ENCODE measurements at regions not wholly inside any gene's neighbourhood (a gene's known extent, or its start where the extent isn't known, plus 50 kb on each side); places are given as distances from the start of the nearest gene placed in this dataset.

DNA sequence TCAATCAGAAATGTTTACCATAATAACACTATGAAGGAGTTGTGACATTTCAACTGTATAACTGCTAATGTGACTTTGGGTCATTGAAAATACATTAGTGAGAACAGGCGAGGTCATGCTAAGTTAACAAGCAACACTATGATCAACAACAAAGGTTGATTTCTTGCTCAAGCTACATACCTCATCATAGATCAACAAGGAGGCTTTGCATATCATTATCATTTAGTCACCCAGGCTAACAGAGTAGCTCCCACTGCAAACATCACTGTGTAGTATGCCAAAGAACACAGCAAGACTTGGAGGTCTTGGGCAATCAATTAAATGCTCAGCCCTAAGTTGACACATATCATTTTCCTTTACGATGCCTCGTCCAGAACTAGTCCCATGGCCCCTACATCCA is 212.5 kb downstream of the NOVA1 start:
- H3K27ac ChIP-seq: no peak overlapping the region
- no peaks in the 10 kb centered on the region for H3K4me1 ChIP-seq
- H3K4me3 ChIP-seq: no peak overlapping the region
- no peaks in the 10 kb centered on the region for H3K9me3 ChIP-seq
- no peaks in the 10 kb centered on the region for H3K27me3 ChIP-seq
- TF ChIP-seq, protein P1, sequence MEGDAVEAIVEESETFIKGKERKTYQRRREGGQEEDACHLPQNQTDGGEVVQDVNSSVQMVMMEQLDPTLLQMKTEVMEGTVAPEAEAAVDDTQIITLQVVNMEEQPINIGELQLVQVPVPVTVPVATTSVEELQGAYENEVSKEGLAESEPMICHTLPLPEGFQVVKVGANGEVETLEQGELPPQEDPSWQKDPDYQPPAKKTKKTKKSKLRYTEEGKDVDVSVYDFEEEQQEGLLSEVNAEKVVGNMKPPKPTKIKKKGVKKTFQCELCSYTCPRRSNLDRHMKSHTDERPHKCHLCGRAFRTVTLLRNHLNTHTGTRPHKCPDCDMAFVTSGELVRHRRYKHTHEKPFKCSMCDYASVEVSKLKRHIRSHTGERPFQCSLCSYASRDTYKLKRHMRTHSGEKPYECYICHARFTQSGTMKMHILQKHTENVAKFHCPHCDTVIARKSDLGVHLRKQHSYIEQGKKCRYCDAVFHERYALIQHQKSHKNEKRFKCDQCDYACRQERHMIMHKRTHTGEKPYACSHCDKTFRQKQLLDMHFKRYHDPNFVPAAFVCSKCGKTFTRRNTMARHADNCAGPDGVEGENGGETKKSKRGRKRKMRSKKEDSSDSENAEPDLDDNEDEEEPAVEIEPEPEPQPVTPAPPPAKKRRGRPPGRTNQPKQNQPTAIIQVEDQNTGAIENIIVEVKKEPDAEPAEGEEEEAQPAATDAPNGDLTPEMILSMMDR (IDR thresholded peaks at IDR 0.05): no peak
- TF ChIP-seq POLR2A (IDR thresholded peaks at IDR 0.05): no peak
- intact Hi-C loops (cut with DNase I): no loop called here
- no peaks in the 10 kb centered on the region for H3K36me3 ChIP-seq
- WGBS, 4 donors: 76 to 90% (median 84%) methylated on average over 3 of the region's 3 CpGs
- no peak for DNase-seq
- no peak for ATAC-seq

DNA sequence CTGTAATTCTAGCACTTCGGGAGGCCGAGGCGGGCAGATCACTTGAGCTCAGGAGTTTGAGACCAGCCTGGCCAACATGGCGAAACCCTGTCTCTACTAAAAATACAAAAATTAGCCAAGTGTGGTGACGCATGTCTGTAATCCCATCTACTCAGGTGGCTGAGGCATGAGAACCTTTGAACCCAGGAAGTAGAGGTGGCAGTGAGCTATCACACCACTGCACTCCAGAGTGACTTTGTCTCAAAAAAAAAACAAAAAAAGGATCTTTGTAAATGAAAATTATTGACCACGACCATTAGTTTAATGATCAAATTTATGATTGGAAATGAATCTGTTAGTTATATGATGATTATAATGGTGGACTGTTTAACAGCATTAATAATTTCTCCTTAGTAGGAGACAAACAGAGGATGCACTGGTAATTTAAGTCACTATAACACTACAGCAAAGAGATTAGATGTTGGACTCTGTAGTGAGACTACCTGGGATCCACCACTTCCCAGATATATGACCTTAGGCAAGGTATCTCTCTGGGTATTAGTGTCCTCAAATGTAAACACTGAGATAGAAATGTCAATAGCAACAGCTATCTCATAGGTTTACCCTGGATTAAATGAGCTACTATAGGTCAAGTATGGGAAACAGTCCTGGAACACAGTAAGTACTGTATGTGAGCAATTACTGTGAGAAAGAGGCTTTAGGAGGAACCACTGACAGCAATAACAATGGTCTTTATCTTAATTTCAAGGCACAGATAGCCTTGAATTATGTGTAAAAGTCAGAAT is 214.7 kb downstream of the NOVA1 start:
- DNase-seq (no peak), ATAC-seq (no peak)
- whole genome bisulfite sequencing, 4 donors: 84 to 96% (median 90%) methylated on average over 6 of the region's 6 CpGs
- H3K27ac ChIP-seq: no peak overlapping the region
- TF ChIP-seq, protein P1 (IDR thresholded peaks at IDR 0.05): no peak
- no peak for TF ChIP-seq POLR2A (IDR thresholded peaks at IDR 0.05)
- no peak overlapping the region for H3K4me3 ChIP-seq
- no peaks in the 10 kb centered on the region for H3K9me3 ChIP-seq
- intact Hi-C loops (cut with DNase I): no loop called here
- no peaks in the 10 kb centered on the region for H3K36me3 ChIP-seq
- no peaks in the 10 kb centered on the region for H3K4me1 ChIP-seq
- H3K27me3 ChIP-seq: no peaks in the 10 kb centered on the region

DNA sequence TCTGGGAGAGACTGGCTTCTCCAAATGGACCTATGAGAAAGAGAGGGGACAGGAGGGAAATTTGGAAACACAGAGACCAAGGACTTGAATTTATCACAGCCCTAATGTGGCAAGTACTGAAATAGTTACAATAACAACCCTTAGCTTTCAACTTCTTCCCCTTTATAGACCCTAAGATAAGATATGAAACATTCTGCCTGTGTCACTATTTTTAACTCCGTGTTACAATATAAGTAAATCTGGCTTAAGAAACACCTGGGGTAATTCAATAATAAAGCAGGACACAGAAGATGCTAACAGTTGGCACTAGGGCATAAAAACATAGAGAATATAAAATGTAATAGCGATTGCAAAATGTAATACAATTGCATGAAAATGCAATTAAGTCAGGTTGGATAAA is 216.4 kb downstream of the NOVA1 start:
- TF ChIP-seq POLR2A (IDR thresholded peaks at IDR 0.05): no peak
- TF ChIP-seq, protein P1 (IDR thresholded peaks at IDR 0.05): no peak
- ATAC-seq (no peak), DNase-seq (no peak)
- no peak overlapping the region for H3K27ac ChIP-seq
- WGBS, 4 donors: 42 to 50% (median 48%) methylated on average over 2 of the region's 2 CpGs
- intact Hi-C loops (cut with DNase I): no loop called here
- H3K27me3 ChIP-seq: no peaks in the 10 kb centered on the region
- no peaks in the 10 kb centered on the region for H3K9me3 ChIP-seq
- no peak overlapping the region for H3K4me3 ChIP-seq
- H3K36me3 ChIP-seq: no peaks in the 10 kb centered on the region
- H3K4me1 ChIP-seq: no peaks in the 10 kb centered on the region

DNA sequence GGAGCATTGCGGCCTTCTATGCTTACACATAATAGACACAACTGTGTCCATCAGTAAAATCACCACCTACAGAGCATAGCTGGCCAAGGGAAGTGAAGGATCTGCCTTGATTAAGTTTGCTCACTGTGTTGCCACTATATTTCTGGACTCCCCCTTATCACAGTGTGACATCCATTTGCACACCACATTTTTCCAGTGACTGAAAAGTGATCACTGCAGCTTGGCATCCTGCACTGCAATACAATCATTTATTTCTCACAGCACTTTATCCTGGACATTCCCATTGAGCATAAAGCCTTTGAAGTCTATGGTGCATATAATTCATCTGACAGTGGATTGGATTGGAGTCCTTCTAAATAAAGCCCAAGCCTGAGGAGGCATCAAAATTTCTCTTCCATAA is 217.2 kb downstream of the NOVA1 start:
- no peaks in the 10 kb centered on the region for H3K27me3 ChIP-seq
- no peak for DNase-seq
- H3K4me3 ChIP-seq: no peak overlapping the region
- no peaks in the 10 kb centered on the region for H3K4me1 ChIP-seq
- no peaks in the 10 kb centered on the region for H3K9me3 ChIP-seq
- WGBS, 4 donors: 84 to 98% (median 93%) methylated on average over 1 of the region's 1 CpG
- ATAC-seq: no peak
- H3K27ac ChIP-seq: no peak overlapping the region
- intact Hi-C loops (cut with DNase I): no loop called here
- no peak for TF ChIP-seq POLR2A (IDR thresholded peaks at IDR 0.05)
- TF ChIP-seq, protein P1 (IDR thresholded peaks at IDR 0.05): no peak
- no peaks in the 10 kb centered on the region for H3K36me3 ChIP-seq
